Skeletal muscle tissue (tissue), 3 donors: ENCODE measurements at regions not wholly inside any gene's neighbourhood (a gene's known extent, or its start where the extent isn't known, plus 50 kb on each side); places are given as distances from the start of the nearest gene placed in this dataset.
"Not testable (repeated sequence)": the region's sequence is repeated elsewhere in the genome, so short reads cannot be mapped to it uniquely, and the experiment has no call there.

ENCODE experiments used
- H3K27ac ChIP-seq: one replicate; pipeline ENCODE4 v1.7.0; 2013; ENCODE audit warnings: mild to moderate bottlenecking, low read depth, low read length, inconsistent platforms
- H3K27me3 ChIP-seq, 3 donors: one replicate each; pipeline ENCODE4 v1.7.0; 2013; ENCODE audit warnings: low read length in 3 of 3; ENCODE audit not compliant: control insufficient read depth in 3 of 3, insufficient read depth in 3 of 3
- H3K36me3 ChIP-seq, 3 donors: one replicate each; pipeline ENCODE4 v1.7.0; 2013; ENCODE audit warnings: low read length in 3 of 3; ENCODE audit not compliant: control insufficient read depth in 3 of 3, insufficient read depth in 3 of 3
- H3K4me1 ChIP-seq, 3 donors: one replicate each; pipeline ENCODE4 v1.7.0; 2013; ENCODE audit warnings: low read length in 3 of 3, mild to moderate bottlenecking in 3 of 3; ENCODE audit not compliant: control insufficient read depth in 3 of 3, insufficient read depth in 3 of 3
- H3K4me3 ChIP-seq, 3 donors: one replicate each; pipeline ENCODE4 v1.7.0; 2013; ENCODE audit warnings: low read length in 3 of 3
- H3K9ac ChIP-seq, 3 donors: one replicate each; pipeline ENCODE4 v1.7.0; 2013; ENCODE audit warnings: low read length in 3 of 3, mild to moderate bottlenecking in 3 of 3, moderate library complexity in 2 of 3, low read depth in 1 of 3
- H3K9me3 ChIP-seq, 3 donors: one replicate each; pipeline ENCODE4 v1.7.0; 2013; ENCODE audit warnings: low read length in 3 of 3; ENCODE audit not compliant: control insufficient read depth in 3 of 3
- donor health status: Osteomylitis.

DNA sequence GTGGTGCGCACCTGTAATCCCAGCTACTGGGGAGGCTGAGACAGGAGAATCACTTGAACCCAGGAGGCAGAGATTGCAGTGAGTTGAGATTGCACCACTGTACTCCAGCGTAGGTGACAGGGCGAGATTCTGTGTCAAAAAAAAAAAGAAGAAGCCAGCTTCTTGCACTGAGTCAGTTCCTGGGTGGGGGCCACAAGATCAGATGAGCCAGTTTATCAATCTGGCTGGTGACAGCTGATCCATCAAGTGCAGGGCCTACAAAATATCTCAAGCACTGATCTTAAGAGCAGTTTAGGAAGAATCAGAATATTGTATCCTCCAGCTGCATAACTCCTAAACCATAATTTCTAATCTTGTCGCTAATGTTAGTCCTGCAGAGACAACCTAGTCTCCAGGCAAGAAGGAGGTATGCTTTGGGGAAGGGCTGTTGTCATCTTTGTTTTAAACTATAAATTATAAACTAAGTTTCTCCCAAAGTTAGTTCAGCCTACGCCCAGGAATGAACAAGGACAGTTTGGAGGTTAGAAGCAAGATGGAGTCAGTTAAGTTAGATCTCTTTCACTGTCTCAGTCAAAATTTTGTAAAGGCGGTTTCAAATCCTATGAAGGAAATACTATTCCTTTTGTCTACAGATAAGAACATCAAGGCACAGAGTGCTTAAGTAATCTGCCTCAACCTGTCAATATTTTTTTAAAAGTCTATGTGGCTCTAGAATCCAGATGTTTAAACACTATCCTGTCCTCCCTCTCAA, 139.0 kb upstream of the NUDT4 start:
- H3K36me3 ChIP-seq, H3K9me3 ChIP-seq, H3K27ac ChIP-seq, H3K27me3 ChIP-seq, H3K4me3 ChIP-seq, H3K9ac ChIP-seq: not testable (repeated sequence)
- peaks cover 9 to 38% (median 14%) of the 10 kb centered on the region in 3 donors for H3K4me1 ChIP-seq

DNA sequence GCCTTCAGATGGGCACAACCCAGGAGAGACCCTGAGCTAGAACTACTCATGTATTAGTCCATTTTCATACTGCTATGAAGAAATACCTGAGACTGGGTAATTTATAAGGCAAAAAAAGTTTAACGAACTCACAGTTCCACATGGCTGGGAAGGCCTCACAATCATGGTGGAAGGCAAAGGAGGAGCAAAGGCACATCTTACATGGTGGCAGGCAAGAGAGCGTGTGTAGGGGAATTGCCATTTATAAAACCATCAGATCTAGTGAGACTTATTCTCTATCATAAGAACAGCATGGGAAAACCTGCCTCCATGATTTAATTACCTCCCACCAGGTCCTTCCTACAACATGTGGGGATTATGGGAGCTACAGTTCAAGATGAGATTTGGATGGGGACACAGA, 137.9 kb upstream of the NUDT4 start:
- not testable (repeated sequence) for H3K36me3 ChIP-seq, H3K9ac ChIP-seq, H3K27me3 ChIP-seq, H3K27ac ChIP-seq, H3K4me3 ChIP-seq, H3K9me3 ChIP-seq
- peaks cover 16 to 45% (median 16%) of the 10 kb centered on the region in 3 donors for H3K4me1 ChIP-seq

DNA sequence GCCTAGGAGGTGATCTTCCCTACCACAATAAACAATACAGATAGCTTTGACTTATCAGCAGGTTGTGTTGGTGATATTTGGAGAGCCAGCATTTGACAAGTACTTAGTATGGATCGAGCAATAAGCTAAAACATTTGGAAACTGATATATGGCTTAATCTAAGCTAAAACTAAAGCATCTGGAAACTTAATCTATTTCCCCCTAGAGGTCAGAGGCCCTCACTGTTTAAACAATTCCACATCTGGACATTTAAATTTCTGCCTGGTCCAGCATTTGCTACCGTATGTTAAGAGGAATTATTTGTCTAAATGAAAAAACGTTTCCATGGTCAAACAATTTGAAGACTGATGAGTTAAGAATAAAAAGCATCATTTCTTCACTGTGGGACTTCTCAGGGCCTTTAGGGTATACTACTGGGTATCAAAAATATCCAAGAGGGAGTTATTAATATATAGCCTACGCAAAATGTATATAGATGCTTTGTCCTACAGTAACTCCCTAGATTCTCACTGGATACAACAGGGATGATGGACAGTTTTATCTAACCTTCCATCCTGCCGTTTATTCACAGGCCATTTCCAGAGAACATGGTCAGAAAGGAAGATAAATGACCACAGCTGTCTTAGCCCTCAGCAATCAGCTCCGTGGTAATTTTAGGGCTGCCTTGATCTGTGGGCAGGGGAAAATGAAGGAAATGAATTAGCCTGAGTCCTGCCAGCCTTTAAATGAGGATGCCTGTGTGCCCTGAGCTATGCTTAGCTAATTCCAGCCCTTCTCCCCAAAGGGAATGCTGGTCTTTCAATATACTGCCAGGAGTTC, 135.4 kb upstream of the NUDT4 start:
- Histone ChIP-seq H3K9me3 (no peaks in the 10 kb centered on the region), H3K27me3 (no peaks in the 10 kb centered on the region), H3K9ac (no peak overlapping the region), H3K27ac (peak overlapping the region; percentile 6), H3K36me3 (no peaks in the 10 kb centered on the region), H3K4me1 (peaks cover 12 to 24% (median 14%) of the 10 kb centered on the region in 3 donors), H3K4me3 (no peak overlapping the region)

GRCh38 chr12:93243382-93243688, 134.4 kb upstream of the NUDT4 start:
- peak overlapping the region; percentile 11 for H3K27ac ChIP-seq
- no peaks in the 10 kb centered on the region for H3K27me3 ChIP-seq

GRCh38 chr12:93243689-93244513, 133.8 kb upstream of the NUDT4 start:
- H3K27me3 ChIP-seq = no peaks in the 10 kb centered on the region
- no peaks in the 10 kb centered on the region for H3K9me3 ChIP-seq
- peak overlapping the region; percentile 48 for H3K27ac ChIP-seq
- no peak overlapping the region for H3K9ac ChIP-seq
- no peaks in the 10 kb centered on the region for H3K36me3 ChIP-seq
- H3K4me1 ChIP-seq = peaks cover 11 to 26% (median 13%) of the 10 kb centered on the region in 3 donors
- H3K4me3 ChIP-seq = no peak overlapping the region

More at GRCh38 chr12:93243382-93243688, 134.4 kb upstream of the NUDT4 start:
- Histone ChIP-seq H3K9me3 (no peaks in the 10 kb centered on the region), H3K4me3 (no peak overlapping the region), H3K9ac (no peak overlapping the region), H3K36me3 (no peaks in the 10 kb centered on the region), H3K4me1 (peaks cover 11 to 26% (median 13%) of the 10 kb centered on the region in 3 donors)

DNA sequence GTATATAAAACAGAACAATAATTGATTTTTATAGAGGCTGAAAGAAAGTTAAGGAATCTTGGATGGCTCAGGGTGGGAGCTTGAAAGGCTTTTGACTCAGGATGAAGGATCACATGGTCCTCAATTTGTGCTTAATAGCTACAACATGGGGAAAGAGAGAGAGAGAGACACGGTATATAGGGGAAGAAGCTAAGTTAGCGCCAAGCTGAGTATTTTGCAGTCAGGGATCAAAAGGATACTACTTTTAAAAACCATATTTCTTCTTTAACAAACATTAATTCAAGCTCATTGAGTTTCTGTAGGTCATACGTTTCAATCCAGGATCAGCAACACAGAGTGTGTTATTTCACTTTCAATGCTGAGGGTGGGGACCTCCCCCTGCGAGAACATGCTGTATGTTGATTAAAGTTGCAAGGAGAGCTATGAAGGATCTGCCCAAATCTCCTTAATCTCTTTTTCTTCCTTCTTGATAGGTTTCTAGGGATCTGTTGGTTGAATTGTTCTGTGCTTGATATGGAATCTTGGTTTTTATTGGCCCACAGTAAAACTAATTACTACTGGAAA, 133.1 kb upstream of the NUDT4 start:
- Histone ChIP-seq H3K27ac (peak overlapping the region; percentile 48), H3K9me3 (no peaks in the 10 kb centered on the region), H3K9ac (no peak overlapping the region), H3K4me1 (peaks cover 11 to 26% (median 13%) of the 10 kb centered on the region in 3 donors), H3K36me3 (no peaks in the 10 kb centered on the region), H3K27me3 (no peaks in the 10 kb centered on the region), H3K4me3 (no peak overlapping the region)

DNA sequence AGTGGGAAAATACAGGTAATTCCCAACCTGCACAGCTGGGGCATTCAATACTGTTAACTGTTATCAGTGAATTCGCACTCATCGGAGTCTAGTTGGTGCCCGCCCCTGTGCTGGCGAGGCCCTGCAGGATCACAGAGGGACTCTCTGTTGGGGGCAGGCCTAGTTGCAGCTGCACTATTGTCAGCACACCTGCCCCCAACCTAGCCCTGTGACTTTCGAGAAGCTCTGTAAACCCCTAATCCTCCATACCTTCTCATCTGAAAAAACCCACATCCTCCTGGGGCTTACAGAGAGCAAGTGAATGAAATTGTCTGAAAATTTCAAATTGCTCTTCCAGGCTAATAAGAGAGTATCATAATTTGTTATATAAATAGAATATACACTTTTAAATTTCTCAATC, 132.2 kb upstream of the NUDT4 start:
- no peaks in the 10 kb centered on the region for H3K9me3 ChIP-seq
- H3K9ac ChIP-seq = no peak overlapping the region
- no peak overlapping the region for H3K27ac ChIP-seq
- no peak overlapping the region for H3K4me3 ChIP-seq
- no peaks in the 10 kb centered on the region for H3K36me3 ChIP-seq
- H3K4me1 ChIP-seq = peaks cover 11 to 26% (median 13%) of the 10 kb centered on the region in 3 donors
- no peaks in the 10 kb centered on the region for H3K27me3 ChIP-seq

DNA sequence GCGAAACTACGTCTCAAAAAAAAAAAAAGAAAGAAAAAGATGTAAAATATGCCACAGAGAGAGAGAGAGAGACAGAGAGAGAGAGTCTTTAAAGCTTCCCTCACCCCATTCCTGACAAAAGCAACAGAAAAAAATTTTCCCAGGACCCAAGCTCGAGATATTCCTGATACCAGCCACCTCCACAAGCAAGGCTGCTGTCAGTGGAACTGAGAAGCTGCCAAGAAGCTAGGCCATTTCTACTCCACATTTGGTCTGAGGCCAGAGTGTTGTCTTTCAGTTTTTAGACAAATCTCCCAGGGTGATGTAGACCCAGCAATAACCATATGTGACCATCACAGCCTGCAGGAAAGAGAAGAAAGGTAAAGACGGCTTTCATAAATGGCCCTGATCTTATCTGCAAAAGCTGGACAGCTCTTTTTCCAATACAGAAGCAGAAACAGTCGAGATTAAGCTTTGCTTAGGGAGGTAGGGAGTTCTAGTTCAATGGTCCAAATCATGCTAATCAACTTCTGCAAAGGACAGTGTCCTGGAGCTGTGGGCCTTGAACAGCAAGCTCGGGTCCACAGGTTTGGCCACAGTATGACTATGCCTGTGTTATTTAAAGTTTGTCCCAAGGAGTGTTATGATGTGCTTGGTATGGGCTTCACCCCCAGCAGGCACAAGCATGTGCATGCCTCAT, 130.3 kb upstream of the NUDT4 start:
- Histone ChIP-seq H3K36me3 (no peaks in the 10 kb centered on the region), H3K4me1 (peaks cover 11 to 26% (median 13%) of the 10 kb centered on the region in 3 donors), H3K9me3 (no peaks in the 10 kb centered on the region), H3K9ac (no peak overlapping the region), H3K4me3 (no peak overlapping the region), H3K27me3 (no peaks in the 10 kb centered on the region), H3K27ac (no peak overlapping the region)

- H3K36me3 ChIP-seq = no peaks in the 10 kb centered on the region
- H3K9me3 ChIP-seq = peaks cover 0 to 7% (median 0%) of the 10 kb centered on the region in 3 donors
- no peak overlapping the region for H3K9ac ChIP-seq
- H3K4me1 ChIP-seq = peaks cover 0 to 6% (median 2%) of the 10 kb centered on the region in 3 donors
- H3K27me3 ChIP-seq = no peaks in the 10 kb centered on the region
- no peak overlapping the region for H3K27ac ChIP-seq
- H3K4me3 ChIP-seq = no peak overlapping the region
Measured at GRCh38 chr12:93252221-93252620, 125.5 kb upstream of the NUDT4 start.
